Fibroblast of pulmonary artery (primary cell): ENCODE measurements at regions not wholly inside any gene's neighbourhood (a gene's known extent, or its start where the extent isn't known, plus 50 kb on each side); places are given as distances from the start of the nearest gene placed in this dataset.

Source experiments
- DNase-seq: peaks from one replicate; pipeline ENCODE4 v3.0.0-alpha.2; 2010; ENCODE audit warnings: low read depth
- H3K4me3 ChIP-seq: replicated peaks from 2 replicates; pipeline ENCODE4 v1.5.1; 2011; ENCODE audit warnings: low read depth, mild to moderate bottlenecking, control low read depth, low read length, moderate library complexity
- CTCF ChIP-seq: IDR thresholded peaks from 2 replicates; pipeline ENCODE4 v1.5.1; 2011; ENCODE audit warnings: mild to moderate bottlenecking, control low read depth, low read length, inconsistent platforms; ENCODE audit errors: missing control alignments

GRCh38 chr1:42035830-42036604 lies 117.2 kb upstream of the GUCA2B start:
- DNase-seq = peak; percentile 93
- peak overlapping the region; percentile 73 for H3K4me3 ChIP-seq
- TF ChIP-seq CTCF = no peak

- peak overlapping the region; percentile 73 for H3K4me3 ChIP-seq
- TF ChIP-seq CTCF = no peak
These were observed 116.6 kb upstream of the HIVEP3 start for GRCh38 chr1:42035205-42035829.

GRCh38 chr1:42034426-42034825 lies 115.7 kb upstream of the HIVEP3 start:
- no peak for DNase-seq
- H3K4me3 ChIP-seq = no peak overlapping the region
- TF ChIP-seq CTCF = no peak

More at GRCh38 chr1:42035205-42035829, 116.6 kb upstream of the HIVEP3 start:
- DNase-seq = peak; percentile 60

- no peak for TF ChIP-seq CTCF
- H3K4me3 ChIP-seq = no peak overlapping the region
- no peak for DNase-seq
These were observed 114.9 kb upstream of the HIVEP3 start for GRCh38 chr1:42033629-42034028.

- no peak for TF ChIP-seq CTCF
- DNase-seq = no peak
These were observed 99.0 kb upstream of the HIVEP3 start for GRCh38 chr1:42017730-42018129.

GRCh38 chr1:42017259-42017658 lies 98.5 kb upstream of the HIVEP3 start:
- DNase-seq = no peak
- TF ChIP-seq CTCF = no peak
- H3K4me3 ChIP-seq = no peak overlapping the region

More at GRCh38 chr1:42017730-42018129, 99.0 kb upstream of the HIVEP3 start:
- no peak overlapping the region for H3K4me3 ChIP-seq
